Gastrocnemius medialis (tissue), 4 donors: ENCODE measurements at regions not wholly inside any gene's neighbourhood (a gene's known extent, or its start where the extent isn't known, plus 50 kb on each side); places are given as distances from the start of the nearest gene placed in this dataset.

Experiments
- CTCF ChIP-seq, 5 experiments: fragments of 450-650 bp in 3 of 5; fragments of 200-600 bp in 2 of 5; sonication (generic) in 2 of 5; IDR thresholded peaks in 4 of 5; conservative IDR thresholded peaks in 1 of 5; 1 replicate in 4 of 5; 2 replicates in 1 of 5; pipeline ENCODE4 v1.5.1; 2016 to 2019; ENCODE audit warnings: antibody characterized with exemption in 5 of 5, mild to moderate bottlenecking in 3 of 5, moderate library complexity in 3 of 5
- POLR2A ChIP-seq, 2 donors: fragments of 450-650 bp; IDR thresholded peaks; one replicate each; pipeline ENCODE4 v1.6.1; 2017; ENCODE audit warnings: antibody characterized with exemption in 2 of 2, mild to moderate bottlenecking in 2 of 2, moderate library complexity in 2 of 2

- TF ChIP-seq CTCF (IDR thresholded peaks at IDR 0.05 in 4 of 5, conservative IDR thresholded peaks at IDR 0.05 in 1 of 5) (no peak), POLR2A (IDR thresholded peaks at IDR 0.05) (no peak)
These were observed 1482.1 kb downstream of the TBC1D22A start for GRCh38 chr22:48244388-48245195.
